HEK293 (cell line): ENCODE measurements at regions not wholly inside any gene's neighbourhood (a gene's known extent, or its start where the extent isn't known, plus 50 kb on each side); places are given as distances from the start of the nearest gene placed in this dataset.
A peak's percentile ranks its signal among the peaks of the same experiment; 100 is the strongest.

Source experiments
- CTCF ChIA-PET: fragments of 350-600 bp; formaldehyde crosslinking; extraction: SDS; loops from one replicate; lab custom pipeline; 2021; ENCODE audit warnings: antibody characterized with exemption; lab: Yijun Ruan, JAX
- POLR2A ChIA-PET: fragments of 300-600 bp; formaldehyde crosslinking; extraction: SDS; loops from one replicate; lab custom pipeline; 2020; ENCODE audit warnings: antibody characterized with exemption, inconsistent platforms; lab: Yijun Ruan, JAX
- H3K27ac ChIP-seq: fragments of 200-500 bp; sonication (Bioruptor generic); 2 replicates; pipeline ENCODE4 v1.5.1; 2014; ENCODE audit warnings: low read depth, low read length, control low read depth, inconsistent platforms; ENCODE audit errors: extremely low read depth
- H3K36me3 ChIP-seq, 2 experiments: fragments of 200-500 bp in 1 of 2; sonication (Bioruptor generic) in 1 of 2; 1 replicate in 1 of 2; 2 replicates in 1 of 2; pipeline ENCODE4 v1.5.1; 2014 to 2017; ENCODE audit warnings: inconsistent platforms in 2 of 2, low read length in 2 of 2; ENCODE audit not compliant: control insufficient read depth in 2 of 2, insufficient read depth in 1 of 2
- H3K4me1 ChIP-seq: fragments of 200-500 bp; sonication (Bioruptor generic); 2 replicates; pipeline ENCODE4 v1.5.1; 2014; ENCODE audit warnings: mild to moderate bottlenecking, low read length, inconsistent platforms; ENCODE audit not compliant: control insufficient read depth, insufficient read depth
- H3K4me3 ChIP-seq: 2 replicates; pipeline ENCODE4 v1.5.1; 2011; ENCODE audit warnings: low read depth, mild to moderate bottlenecking, control low read depth, low read length, moderate library complexity
- H3K9me3 ChIP-seq: fragments of 200-500 bp; sonication (Bioruptor generic); 2 replicates; pipeline ENCODE4 v1.5.1; 2014; ENCODE audit warnings: low read depth, low read length, inconsistent platforms; ENCODE audit not compliant: control insufficient read depth, insufficient read depth
- BCL11B ChIP-seq: fragments of 450-650 bp; formaldehyde crosslinking; IDR thresholded peaks from 2 replicates; pipeline ENCODE4 v1.5.1; 2016; ENCODE audit warnings: low read depth, missing biosample characterization, missing genetic modification characterization
- EGR2 ChIP-seq: fragments of 450-650 bp; formaldehyde crosslinking; IDR thresholded peaks from 2 replicates; pipeline ENCODE4 v1.5.1; 2016; ENCODE audit warnings: low read depth, missing biosample characterization, missing genetic modification characterization
- FEZF1 ChIP-seq: fragments of 450-650 bp; formaldehyde crosslinking; IDR thresholded peaks from 2 replicates; pipeline ENCODE4 v1.5.1; 2016; ENCODE audit warnings: missing biosample characterization, missing genetic modification characterization
- HOXA7 ChIP-seq: sonication (generic); formaldehyde crosslinking; IDR thresholded peaks from 2 replicates; pipeline ENCODE4 v1.8.1; 2022; ENCODE audit warnings: missing genetic modification reagents, borderline replicate concordance
- HOXC10 ChIP-seq: sonication (generic); formaldehyde crosslinking; IDR thresholded peaks from 2 replicates; pipeline ENCODE4 v1.8.1; 2023; ENCODE audit warnings: mild to moderate bottlenecking, missing genetic modification reagents
- IKZF3 ChIP-seq: fragments of 450-650 bp; IDR thresholded peaks from 2 replicates; pipeline ENCODE4 v1.5.0; 2018; ENCODE audit warnings: missing biosample characterization, mild to moderate bottlenecking, missing genetic modification characterization, moderate library complexity
- KLF7 ChIP-seq: fragments of 450-650 bp; formaldehyde crosslinking; IDR thresholded peaks from 2 replicates; pipeline ENCODE4 v1.5.1; 2016; ENCODE audit warnings: missing biosample characterization, missing genetic modification characterization, borderline replicate concordance
- TRIM28 ChIP-seq: IDR thresholded peaks from 2 replicates; pipeline ENCODE4 v1.6.1; 2011; ENCODE audit warnings: low read length, control low read depth, borderline replicate concordance
- WT1 ChIP-seq: fragments of 450-650 bp; formaldehyde crosslinking; IDR thresholded peaks from 2 replicates; pipeline ENCODE4 v1.5.1; 2016; ENCODE audit warnings: missing biosample characterization, missing genetic modification characterization
- ZFHX2 ChIP-seq: fragments of 450-650 bp; formaldehyde crosslinking; conservative IDR thresholded peaks from 2 replicates; pipeline ENCODE4 v1.5.1; 2016; ENCODE audit warnings: missing biosample characterization, missing genetic modification characterization
- ZNF2 ChIP-seq: fragments of 450-650 bp; formaldehyde crosslinking; IDR thresholded peaks from 2 replicates; pipeline ENCODE4 v1.5.1; 2016; ENCODE audit warnings: missing biosample characterization, missing genetic modification characterization
- ZNF214 ChIP-seq: fragments of 450-650 bp; formaldehyde crosslinking; IDR thresholded peaks from 2 replicates; pipeline ENCODE4 v1.5.1; 2017; ENCODE audit warnings: missing biosample characterization, mild to moderate bottlenecking, missing genetic modification characterization, borderline replicate concordance
- ZNF266 ChIP-seq: fragments of 450-650 bp; formaldehyde crosslinking; IDR thresholded peaks from 2 replicates; pipeline ENCODE4 v1.5.1; 2016; ENCODE audit warnings: missing biosample characterization, missing genetic modification characterization, low read depth
- ZNF302 ChIP-seq: fragments of 450-650 bp; formaldehyde crosslinking; IDR thresholded peaks from 2 replicates; pipeline ENCODE4 v1.5.1; 2016; ENCODE audit warnings: missing biosample characterization, missing genetic modification characterization, low read depth
- ZNF341 ChIP-seq: fragments of 450-650 bp; formaldehyde crosslinking; IDR thresholded peaks from 2 replicates; pipeline ENCODE4; 2016; ENCODE audit warnings: low read depth, missing biosample characterization, missing genetic modification characterization
- ZNF37A ChIP-seq: fragments of 450-650 bp; IDR thresholded peaks from 2 replicates; pipeline ENCODE4 v1.5.1; 2018; ENCODE audit warnings: missing biosample characterization, missing genetic modification characterization
- ZNF555 ChIP-seq: fragments of 450-650 bp; formaldehyde crosslinking; conservative IDR thresholded peaks from 2 replicates; pipeline ENCODE4 v1.5.1; 2017; ENCODE audit warnings: missing biosample characterization, mild to moderate bottlenecking, missing genetic modification characterization, inconsistent platforms
- ZNF558 ChIP-seq: fragments of 450-650 bp; formaldehyde crosslinking; IDR thresholded peaks from 2 replicates; pipeline ENCODE4 v1.5.1; 2016; ENCODE audit warnings: missing biosample characterization, missing genetic modification characterization
- ZNF571 ChIP-seq: fragments of 450-650 bp; formaldehyde crosslinking; IDR thresholded peaks from 2 replicates; pipeline ENCODE4 v1.5.0; 2017; ENCODE audit warnings: missing biosample characterization, missing genetic modification characterization
- ZNF600 ChIP-seq: fragments of 450-650 bp; formaldehyde crosslinking; IDR thresholded peaks from 2 replicates; pipeline ENCODE4 v1.5.1; 2016; ENCODE audit warnings: missing biosample characterization, missing genetic modification characterization
- ZNF621 ChIP-seq: fragments of 450-650 bp; formaldehyde crosslinking; IDR thresholded peaks from 2 replicates; pipeline ENCODE4 v1.5.1; 2017; ENCODE audit warnings: missing biosample characterization, missing genetic modification characterization
- ZNF654 ChIP-seq: fragments of 450-650 bp; formaldehyde crosslinking; IDR thresholded peaks from 2 replicates; pipeline ENCODE4 v1.5.1; 2016; ENCODE audit warnings: low read depth, missing biosample characterization, missing genetic modification characterization
- ZNF777 ChIP-seq: fragments of 450-650 bp; formaldehyde crosslinking; IDR thresholded peaks from 2 replicates; pipeline ENCODE4 v1.5.1; 2017; ENCODE audit warnings: missing biosample characterization, missing genetic modification characterization, borderline replicate concordance
- ZNF843 ChIP-seq: fragments of 450-650 bp; formaldehyde crosslinking; IDR thresholded peaks from 2 replicates; pipeline ENCODE4 v1.5.1; 2016; ENCODE audit warnings: missing biosample characterization, missing genetic modification characterization
- ZXDB ChIP-seq: fragments of 450-650 bp; formaldehyde crosslinking; IDR thresholded peaks from 2 replicates; pipeline ENCODE4 v1.5.1; 2016; ENCODE audit warnings: missing biosample characterization, missing genetic modification characterization
- TF ChIP-seq, protein P1 (sequence below): fragments of 450-650 bp; formaldehyde crosslinking; IDR thresholded peaks from 2 replicates; pipeline ENCODE4 v1.5.1; 2016; ENCODE audit warnings: missing biosample characterization, missing genetic modification characterization
- TF ChIP-seq, protein P2 (sequence below): fragments of 450-650 bp; formaldehyde crosslinking; IDR thresholded peaks from 2 replicates; pipeline ENCODE4 v1.5.1; 2016; ENCODE audit warnings: missing biosample characterization, missing genetic modification characterization
- TF ChIP-seq, protein P3 (sequence below): fragments of 450-650 bp; formaldehyde crosslinking; IDR thresholded peaks from 2 replicates; pipeline ENCODE4 v1.5.1; 2017; ENCODE audit warnings: missing biosample characterization, mild to moderate bottlenecking, missing genetic modification characterization, moderate library complexity
- TF ChIP-seq, protein P4 (sequence below): fragments of 450-650 bp; formaldehyde crosslinking; IDR thresholded peaks from 2 replicates; pipeline ENCODE4 v1.5.1; 2017; ENCODE audit warnings: missing biosample characterization, missing genetic modification characterization
- TF ChIP-seq, protein P5 (sequence below): fragments of 450-650 bp; formaldehyde crosslinking; IDR thresholded peaks from 2 replicates; pipeline ENCODE4 v1.5.1; 2016; ENCODE audit warnings: missing biosample characterization, missing genetic modification characterization

DNA sequence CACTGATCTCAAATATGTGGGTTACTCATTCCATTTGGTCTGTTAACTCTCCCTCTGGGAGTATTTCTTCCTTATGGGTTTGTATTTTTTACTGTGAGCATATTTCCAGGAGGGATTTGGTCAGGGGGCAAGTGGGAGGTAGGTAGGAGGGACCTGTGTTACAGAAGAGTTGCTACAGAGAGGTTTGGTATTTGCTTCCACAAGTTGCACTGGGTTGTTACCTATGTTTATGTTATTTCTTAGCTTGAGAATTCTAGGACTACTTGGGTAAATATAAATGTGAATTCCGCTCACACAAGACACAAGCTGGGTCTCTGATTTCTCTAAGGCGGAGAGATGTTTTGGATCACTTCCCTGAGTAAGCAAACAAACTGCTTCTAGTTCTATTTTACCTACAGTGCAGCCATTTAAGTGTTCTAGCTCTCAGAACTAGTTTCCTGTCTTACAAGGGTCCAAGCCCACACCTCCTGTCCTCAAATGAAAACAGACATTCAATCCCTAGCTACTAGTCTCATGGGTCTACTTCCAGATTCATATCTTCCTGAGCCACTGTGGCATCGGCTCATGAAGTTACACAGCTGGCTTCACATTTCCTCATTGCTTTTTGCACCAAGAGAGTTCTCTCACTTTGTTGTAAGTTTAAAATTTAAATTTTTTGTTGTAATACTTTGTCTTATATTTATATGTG, 75.4 kb upstream of the PPP1R3C start:
- Histone ChIP-seq H3K9me3 (no peaks in the 10 kb centered on the region), H3K36me3 (no peaks in the 10 kb centered on the region), H3K4me1 (peaks cover 15% of the 10 kb centered on the region), H3K27ac (no peak overlapping the region; the same call in 1 of the 2 replicates), H3K4me3 (no peak overlapping the region)
- ChIA-PET CTCF (interaction anchor here (0.6 to 3.0 kb wide), 2 partner anchors 14 to 297 kb away, joined by 4 to 17 read pairs; no protein-coding TSS in a partner anchor), POLR2A (no interaction called here)
- TF ChIP-seq HOXA7 (CRISPR knock-in tag) = no peak
- no peak for TF ChIP-seq IKZF3 (tag by site-specific recombination)
- no peak for TF ChIP-seq ZNF843 (tag by site-specific recombination)
- TF ChIP-seq, protein P1, sequence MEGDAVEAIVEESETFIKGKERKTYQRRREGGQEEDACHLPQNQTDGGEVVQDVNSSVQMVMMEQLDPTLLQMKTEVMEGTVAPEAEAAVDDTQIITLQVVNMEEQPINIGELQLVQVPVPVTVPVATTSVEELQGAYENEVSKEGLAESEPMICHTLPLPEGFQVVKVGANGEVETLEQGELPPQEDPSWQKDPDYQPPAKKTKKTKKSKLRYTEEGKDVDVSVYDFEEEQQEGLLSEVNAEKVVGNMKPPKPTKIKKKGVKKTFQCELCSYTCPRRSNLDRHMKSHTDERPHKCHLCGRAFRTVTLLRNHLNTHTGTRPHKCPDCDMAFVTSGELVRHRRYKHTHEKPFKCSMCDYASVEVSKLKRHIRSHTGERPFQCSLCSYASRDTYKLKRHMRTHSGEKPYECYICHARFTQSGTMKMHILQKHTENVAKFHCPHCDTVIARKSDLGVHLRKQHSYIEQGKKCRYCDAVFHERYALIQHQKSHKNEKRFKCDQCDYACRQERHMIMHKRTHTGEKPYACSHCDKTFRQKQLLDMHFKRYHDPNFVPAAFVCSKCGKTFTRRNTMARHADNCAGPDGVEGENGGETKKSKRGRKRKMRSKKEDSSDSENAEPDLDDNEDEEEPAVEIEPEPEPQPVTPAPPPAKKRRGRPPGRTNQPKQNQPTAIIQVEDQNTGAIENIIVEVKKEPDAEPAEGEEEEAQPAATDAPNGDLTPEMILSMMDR (tag by site-specific recombination) = no peak
- TF ChIP-seq ZNF37A = no peak
- TF ChIP-seq, protein P2, sequence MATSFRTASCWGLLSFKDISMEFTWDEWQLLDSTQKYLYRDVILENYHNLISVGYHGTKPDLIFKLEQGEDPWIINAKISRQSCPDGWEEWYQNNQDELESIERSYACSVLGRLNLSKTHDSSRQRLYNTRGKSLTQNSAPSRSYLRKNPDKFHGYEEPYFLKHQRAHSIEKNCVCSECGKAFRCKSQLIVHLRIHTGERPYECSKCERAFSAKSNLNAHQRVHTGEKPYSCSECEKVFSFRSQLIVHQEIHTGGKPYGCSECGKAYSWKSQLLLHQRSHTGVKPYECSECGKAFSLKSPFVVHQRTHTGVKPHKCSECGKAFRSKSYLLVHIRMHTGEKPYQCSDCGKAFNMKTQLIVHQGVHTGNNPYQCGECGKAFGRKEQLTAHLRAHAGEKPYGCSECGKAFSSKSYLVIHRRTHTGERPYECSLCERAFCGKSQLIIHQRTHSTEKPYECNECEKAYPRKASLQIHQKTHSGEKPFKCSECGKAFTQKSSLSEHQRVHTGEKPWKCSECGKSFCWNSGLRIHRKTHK = no peak
- TF ChIP-seq ZNF2 (tag by site-specific recombination) = no peak
- no peak for TF ChIP-seq ZXDB (tag by site-specific recombination)
- no peak for TF ChIP-seq FEZF1
- no peak for TF ChIP-seq ZNF571 (tag by site-specific recombination)
- TF ChIP-seq, protein P3, sequence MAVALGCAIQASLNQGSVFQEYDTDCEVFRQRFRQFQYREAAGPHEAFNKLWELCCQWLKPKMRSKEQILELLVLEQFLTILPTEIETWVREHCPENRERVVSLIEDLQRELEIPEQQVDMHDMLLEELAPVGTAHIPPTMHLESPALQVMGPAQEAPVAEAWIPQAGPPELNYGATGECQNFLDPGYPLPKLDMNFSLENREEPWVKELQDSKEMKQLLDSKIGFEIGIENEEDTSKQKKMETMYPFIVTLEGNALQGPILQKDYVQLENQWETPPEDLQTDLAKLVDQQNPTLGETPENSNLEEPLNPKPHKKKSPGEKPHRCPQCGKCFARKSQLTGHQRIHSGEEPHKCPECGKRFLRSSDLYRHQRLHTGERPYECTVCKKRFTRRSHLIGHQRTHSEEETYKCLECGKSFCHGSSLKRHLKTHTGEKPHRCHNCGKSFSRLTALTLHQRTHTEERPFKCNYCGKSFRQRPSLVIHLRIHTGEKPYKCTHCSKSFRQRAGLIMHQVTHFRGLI = peak; percentile 60; the same call in 1 of the 2 replicates
- no peak for TF ChIP-seq ZNF302 (tag by site-specific recombination)
- no peak for TF ChIP-seq KLF7
- peak; percentile 50; the same call in 1 of the 2 replicates for TF ChIP-seq EGR2 (tag by site-specific recombination)
- TF ChIP-seq, protein P4, sequence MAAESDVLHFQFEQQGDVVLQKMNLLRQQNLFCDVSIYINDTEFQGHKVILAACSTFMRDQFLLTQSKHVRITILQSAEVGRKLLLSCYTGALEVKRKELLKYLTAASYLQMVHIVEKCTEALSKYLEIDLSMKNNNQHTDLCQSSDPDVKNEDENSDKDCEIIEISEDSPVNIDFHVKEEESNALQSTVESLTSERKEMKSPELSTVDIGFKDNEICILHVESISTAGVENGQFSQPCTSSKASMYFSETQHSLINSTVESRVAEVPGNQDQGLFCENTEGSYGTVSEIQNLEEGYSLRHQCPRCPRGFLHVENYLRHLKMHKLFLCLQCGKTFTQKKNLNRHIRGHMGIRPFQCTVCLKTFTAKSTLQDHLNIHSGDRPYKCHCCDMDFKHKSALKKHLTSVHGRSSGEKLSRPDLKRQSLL (tag by site-specific recombination) = no peak
- TF ChIP-seq ZNF654 (tag by site-specific recombination) = no peak
- peak; percentile 63 for TF ChIP-seq ZFHX2 (tag by site-specific recombination)
- no peak for TF ChIP-seq ZNF266 (tag by site-specific recombination)
- no peak for TF ChIP-seq ZNF555
- TF ChIP-seq HOXC10 (CRISPR knock-in tag) = no peak
- TF ChIP-seq ZNF777 (tag by site-specific recombination) = no peak
- TF ChIP-seq ZNF558 (tag by site-specific recombination) = no peak
- peak; percentile 56; the same call in 1 of the 2 replicates for TF ChIP-seq WT1
- peak; percentile 77; the same call in 1 of the 2 replicates for TF ChIP-seq TRIM28
- TF ChIP-seq ZNF621 (tag by site-specific recombination) = no peak
- TF ChIP-seq, protein P5, sequence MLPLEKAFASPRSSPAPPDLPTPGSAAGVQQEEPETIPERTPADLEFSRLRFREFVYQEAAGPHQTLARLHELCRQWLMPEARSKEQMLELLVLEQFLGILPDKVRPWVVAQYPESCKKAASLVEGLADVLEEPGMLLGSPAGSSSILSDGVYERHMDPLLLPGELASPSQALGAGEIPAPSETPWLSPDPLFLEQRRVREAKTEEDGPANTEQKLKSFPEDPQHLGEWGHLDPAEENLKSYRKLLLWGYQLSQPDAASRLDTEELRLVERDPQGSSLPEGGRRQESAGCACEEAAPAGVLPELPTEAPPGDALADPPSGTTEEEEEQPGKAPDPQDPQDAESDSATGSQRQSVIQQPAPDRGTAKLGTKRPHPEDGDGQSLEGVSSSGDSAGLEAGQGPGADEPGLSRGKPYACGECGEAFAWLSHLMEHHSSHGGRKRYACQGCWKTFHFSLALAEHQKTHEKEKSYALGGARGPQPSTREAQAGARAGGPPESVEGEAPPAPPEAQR = no peak
- TF ChIP-seq ZNF214 (tag by site-specific recombination) = no peak
- no peak for TF ChIP-seq ZNF600 (tag by site-specific recombination)
- no peak for TF ChIP-seq BCL11B
- TF ChIP-seq ZNF341 (tag by site-specific recombination) = no peak
